ENCODE measurements at regions not wholly inside any gene's neighbourhood (a gene's known extent, or its start where the extent isn't known, plus 50 kb on each side); places are given as distances from the start of the nearest gene placed in this dataset.
"Not testable (repeated sequence)": the region's sequence is repeated elsewhere in the genome, so short reads cannot be mapped to it uniquely, and the experiment has no call there.

DNA sequence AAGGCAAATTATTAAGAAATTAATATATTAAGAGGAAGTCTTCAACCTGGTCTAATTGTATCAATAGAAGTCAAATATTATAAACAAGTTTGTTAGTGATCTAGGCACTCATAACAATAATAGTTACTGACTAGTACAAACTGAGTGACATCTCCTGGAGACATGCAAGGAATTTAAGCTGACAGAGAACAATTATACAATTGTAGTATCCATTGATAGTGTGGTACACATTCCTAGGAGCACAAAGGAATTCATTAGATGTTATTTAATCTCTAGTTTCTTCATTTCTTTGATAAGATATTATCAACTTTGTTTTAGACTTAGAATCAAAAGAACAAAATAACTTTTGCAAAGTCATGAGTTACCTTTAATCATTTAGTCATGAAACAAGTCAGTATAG, 1048.6 kb downstream of the PCDH7 start:
- in situ Hi-C loops (cut with HindIII; ENCODE audit: low pct_ligation_motif_present, low pct_unique_long_range_greater_than_20kb, low sequenced_read_pairs), result no loop called here
- DNase-seq, result no peak

DNA sequence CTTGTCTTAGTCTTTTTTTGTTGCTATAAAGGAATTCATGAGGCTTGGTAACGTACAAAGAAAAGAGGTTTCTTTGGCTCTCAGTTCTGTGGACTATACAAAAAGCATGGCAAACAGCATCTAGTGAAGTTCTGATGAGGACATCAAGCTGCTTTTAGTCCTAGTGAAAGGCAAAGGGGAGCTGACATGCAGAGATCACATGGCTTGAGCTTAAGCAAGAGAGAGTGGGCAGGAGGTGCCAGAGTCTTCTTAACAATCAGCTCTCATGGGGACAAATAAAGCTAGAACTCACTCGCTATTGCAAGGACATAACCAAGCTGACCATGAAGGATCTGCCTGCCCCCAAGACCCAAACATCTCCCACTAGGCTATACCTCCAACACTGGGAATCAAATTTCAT, 1063.1 kb downstream of the PCDH7 start:
- no peak for DNase-seq
- in situ Hi-C loops (cut with HindIII; ENCODE audit: low pct_ligation_motif_present, low pct_unique_long_range_greater_than_20kb, low sequenced_read_pairs), result no loop called here

DNA sequence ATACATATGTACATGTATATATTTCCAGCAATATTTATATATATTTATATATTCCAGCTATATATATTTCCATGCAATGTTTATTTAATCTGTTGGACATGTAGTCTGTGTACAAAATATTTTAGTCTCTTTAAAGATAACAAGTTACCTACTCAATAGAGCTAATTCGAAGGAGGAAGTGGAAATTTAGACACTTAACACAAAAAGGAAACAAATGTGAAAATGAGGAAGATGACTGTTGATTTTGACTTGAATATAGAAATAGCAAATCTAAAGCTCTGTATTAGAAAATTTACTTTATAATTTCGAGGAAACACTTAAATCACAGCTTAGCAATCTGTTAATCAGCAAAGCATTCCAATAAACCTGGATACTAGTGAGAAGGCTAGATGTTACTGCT, 1064.4 kb downstream of the PCDH7 start:
- no peak for DNase-seq
- in situ Hi-C loops (cut with HindIII; ENCODE audit: low pct_ligation_motif_present, low pct_unique_long_range_greater_than_20kb, low sequenced_read_pairs), result no loop called here

DNA sequence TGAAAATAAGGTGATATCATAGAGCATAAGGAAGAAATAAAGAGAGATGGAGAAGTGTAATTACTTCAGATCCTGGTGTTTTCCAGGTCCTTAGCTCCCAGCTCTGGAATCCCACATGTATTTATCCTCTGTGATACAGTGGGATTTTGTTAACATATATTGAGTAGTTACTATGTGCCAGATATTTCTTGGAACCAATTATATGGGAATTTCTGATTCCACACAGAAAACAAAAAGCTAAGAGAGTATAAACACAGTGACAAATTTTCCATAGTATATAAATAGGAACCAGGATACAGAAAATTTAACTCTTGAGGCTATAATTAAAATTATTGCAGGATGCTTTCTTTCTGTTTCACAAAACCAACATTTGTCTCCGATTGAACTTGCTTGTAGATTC, 1067.5 kb downstream of the PCDH7 start:
- in situ Hi-C loops (cut with HindIII; ENCODE audit: low pct_ligation_motif_present, low pct_unique_long_range_greater_than_20kb, low sequenced_read_pairs), result no loop called here
- DNase-seq, result no peak

DNA sequence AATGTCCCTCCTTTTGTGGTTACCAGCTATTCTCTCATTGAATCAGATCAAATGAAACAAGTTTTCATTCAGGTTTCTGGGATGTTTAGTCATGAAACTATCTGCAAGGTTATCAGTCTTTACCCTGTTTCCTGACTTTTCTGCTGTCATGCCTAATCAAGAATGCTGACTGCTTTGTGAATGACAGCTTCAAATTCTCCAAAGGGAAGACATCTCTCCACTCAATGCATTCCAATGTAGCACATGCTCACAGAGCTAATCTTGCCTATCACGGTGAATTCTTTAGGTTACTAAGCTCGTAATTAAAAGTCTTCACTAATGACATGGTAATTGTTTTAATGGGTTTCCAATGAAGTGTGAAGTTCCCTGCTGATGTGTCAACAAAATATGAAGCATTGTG, 1068.5 kb downstream of the PCDH7 start:
- no peak for DNase-seq
- in situ Hi-C loops (cut with HindIII; ENCODE audit: low pct_ligation_motif_present, low pct_unique_long_range_greater_than_20kb, low sequenced_read_pairs), result no loop called here

DNA sequence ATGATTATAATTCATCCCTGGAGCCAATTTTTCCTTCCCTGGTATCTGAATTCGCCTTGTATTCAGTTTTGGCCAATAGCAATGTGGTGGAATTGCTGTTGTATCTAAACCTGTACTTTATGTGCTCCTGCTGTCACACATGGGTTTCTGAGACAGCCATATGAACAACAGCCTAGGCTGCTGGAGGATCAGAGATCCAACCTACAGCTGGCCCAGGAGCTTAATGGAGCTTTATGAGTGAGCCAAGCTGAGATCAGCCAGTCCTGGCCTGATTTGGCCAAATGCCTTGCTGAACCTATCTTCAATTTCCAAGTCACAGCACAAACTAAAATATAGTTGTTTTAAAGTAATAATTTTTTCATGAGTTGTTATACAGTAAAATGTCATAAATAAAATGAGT, 1071.5 kb downstream of the PCDH7 start:
- in situ Hi-C loops (cut with HindIII; ENCODE audit: low pct_ligation_motif_present, low pct_unique_long_range_greater_than_20kb, low sequenced_read_pairs), result no loop called here
- DNase-seq, result no peak

DNA sequence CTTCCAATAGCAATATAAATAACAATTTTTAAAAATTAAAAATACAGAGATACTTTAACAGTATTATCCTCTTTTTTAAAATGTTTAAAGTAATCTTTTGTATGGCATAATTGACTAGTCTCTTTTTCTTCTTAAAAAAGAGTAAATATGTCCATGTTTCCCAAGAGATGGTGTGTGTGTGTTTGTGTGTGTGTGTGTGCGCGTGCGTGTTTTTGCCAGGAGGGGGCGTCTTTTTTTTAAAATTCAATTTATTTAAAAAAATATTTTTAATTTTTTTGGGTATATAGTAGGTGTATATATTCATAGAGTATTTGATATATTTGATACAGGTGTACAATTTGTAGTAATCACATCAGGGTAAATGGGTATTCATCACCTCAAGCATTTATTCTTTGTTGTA, 1073.7 kb downstream of the PCDH7 start:
- in situ Hi-C loops (cut with HindIII; ENCODE audit: low pct_ligation_motif_present, low pct_unique_long_range_greater_than_20kb, low sequenced_read_pairs), result no loop called here
- no peak for DNase-seq

DNA sequence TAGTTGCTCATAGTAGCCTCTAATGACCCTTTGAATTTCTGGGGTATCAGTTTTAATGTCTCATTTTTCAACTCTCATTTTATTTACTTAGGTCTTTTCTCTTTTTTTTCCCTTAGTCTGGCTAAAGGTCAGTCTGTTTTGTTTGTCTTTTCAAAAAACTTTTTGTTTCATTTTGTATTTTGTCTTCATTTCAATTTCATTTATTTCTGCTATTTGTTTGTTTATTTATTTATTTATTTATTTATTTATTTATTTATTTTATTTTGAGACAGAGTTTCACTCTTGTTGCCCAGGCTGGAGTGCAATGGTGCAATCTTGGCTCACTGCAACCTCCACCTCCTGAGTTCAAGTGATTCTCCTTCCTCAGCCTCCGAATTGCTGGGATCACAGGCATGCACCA, 1076.9 kb downstream of the PCDH7 start:
- DNase-seq, result not testable (repeated sequence)

DNA sequence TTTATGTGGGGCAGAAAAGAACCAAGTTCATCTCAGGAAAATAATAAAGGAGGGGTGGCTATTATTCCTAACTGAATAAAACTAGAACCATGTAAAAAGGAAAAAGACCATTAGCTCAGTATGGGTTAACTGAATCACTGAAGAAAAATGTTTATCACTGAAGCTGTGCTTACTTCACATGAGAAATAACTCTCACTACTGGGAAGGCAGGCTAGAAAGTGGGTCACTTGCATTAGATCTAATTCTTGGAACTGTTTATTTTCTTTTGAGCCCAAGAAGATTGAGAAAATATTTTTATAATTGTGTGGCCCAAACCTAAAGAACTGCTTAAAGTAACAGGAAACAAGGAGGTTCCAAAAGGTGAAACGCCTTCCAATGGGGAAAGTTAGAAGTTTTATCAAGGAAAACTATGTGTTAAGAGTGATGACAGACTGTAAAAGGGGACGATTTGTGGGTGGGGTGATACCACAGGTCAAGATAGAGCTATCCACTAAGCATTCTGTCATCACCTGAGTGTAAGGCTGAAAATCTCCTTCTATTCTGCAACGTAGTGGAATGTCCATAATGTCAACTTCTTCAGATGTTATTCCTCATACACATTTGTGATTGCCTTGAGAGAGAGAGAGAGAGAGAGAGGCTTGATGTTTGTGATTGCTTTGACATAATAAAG, 1083.5 kb downstream of the PCDH7 start:
- DNase-seq, result no peak
- in situ Hi-C loops (cut with HindIII; ENCODE audit: low pct_ligation_motif_present, low pct_unique_long_range_greater_than_20kb, low sequenced_read_pairs), result no loop called here

More for the DNA sequence above, 1076.9 kb downstream of the PCDH7 start:
- in situ Hi-C loops (cut with HindIII; ENCODE audit: low pct_ligation_motif_present, low pct_unique_long_range_greater_than_20kb, low sequenced_read_pairs), result not testable (repeated sequence)

DNA sequence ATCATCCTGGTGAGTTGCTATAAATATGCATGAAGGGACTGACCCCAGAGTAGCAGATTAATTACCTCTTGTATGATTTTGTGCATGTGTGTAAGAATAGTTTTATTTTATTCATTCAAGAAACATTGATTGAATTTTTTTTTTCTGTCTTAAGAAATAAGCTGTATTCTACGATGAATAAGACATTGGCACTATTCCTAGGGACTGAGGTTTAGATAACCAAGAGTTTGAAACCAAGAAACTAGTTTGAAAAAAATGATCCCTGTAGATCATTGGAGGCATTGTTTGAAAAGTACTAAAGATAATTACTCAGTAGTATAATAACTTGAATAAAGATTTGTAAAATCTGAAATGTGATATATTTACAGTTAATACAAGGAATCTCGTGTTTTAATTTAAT, 1086.9 kb downstream of the PCDH7 start:
- DNase-seq, result no peak
- in situ Hi-C loops (cut with HindIII; ENCODE audit: low pct_ligation_motif_present, low pct_unique_long_range_greater_than_20kb, low sequenced_read_pairs), result no loop called here

DNA sequence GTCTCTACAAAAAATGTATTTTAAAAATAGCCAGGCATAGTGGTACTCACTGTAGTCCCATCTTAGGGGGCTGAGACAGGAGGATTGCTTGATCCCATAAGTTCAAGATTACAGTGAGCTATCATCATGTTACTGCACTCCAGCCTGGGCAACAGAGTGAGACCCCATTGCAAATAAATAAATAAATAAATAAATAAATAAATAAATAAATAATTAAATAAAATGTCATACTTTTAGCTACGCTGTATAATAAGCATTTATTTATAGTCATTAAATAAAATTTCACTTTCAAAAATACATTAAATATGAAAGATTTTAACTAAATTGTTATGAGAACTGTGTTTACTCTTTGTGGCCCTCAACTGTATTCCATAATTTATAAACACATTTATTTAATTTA, 1124.2 kb downstream of the PCDH7 start:
- DNase-seq, result no peak
- in situ Hi-C loops (cut with HindIII; ENCODE audit: low pct_ligation_motif_present, low pct_unique_long_range_greater_than_20kb, low sequenced_read_pairs), result no loop called here

DNA sequence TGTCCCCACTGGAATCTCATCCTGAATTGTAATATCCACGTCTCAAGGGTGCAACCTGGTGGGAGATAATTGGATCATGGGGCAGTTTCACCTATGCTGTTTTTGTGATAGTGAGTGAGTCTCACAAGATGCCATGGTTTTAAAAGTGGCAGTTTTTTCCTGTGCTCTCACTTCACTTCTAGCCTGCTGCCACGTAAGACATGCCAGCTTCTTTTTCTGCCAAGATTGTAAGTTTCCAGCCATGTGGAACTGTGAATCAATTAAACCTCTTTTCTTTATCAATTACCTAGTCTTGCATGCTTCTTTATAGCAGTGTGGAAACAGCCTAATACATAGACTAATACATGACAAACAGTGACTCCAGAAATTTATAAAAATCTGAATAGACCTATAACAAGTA, 1131.8 kb downstream of the PCDH7 start:
- in situ Hi-C loops (cut with HindIII; ENCODE audit: low pct_ligation_motif_present, low pct_unique_long_range_greater_than_20kb, low sequenced_read_pairs), result no loop called here

DNA sequence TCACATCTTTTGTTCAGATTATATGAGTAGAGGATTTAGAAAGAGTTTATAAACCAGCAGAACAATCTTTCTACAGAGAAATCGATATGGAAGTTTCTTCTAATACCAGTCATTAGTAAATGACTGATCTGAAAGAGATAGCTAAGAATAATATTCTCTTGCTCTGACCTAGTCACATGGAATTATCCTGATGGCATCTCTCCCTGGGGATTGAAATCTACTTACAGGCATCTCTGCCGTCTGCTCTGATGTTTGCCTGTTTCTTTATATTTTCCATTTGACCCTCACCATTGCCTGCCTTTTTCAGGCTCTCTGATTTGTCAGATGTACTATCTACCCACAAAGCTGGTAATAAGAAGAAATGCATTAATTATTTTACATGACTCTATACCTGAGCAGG, 1157.3 kb downstream of the PCDH7 start:
- no peak for DNase-seq

More for the DNA sequence above, 1131.8 kb downstream of the PCDH7 start:
- DNase-seq, result no peak

DNA sequence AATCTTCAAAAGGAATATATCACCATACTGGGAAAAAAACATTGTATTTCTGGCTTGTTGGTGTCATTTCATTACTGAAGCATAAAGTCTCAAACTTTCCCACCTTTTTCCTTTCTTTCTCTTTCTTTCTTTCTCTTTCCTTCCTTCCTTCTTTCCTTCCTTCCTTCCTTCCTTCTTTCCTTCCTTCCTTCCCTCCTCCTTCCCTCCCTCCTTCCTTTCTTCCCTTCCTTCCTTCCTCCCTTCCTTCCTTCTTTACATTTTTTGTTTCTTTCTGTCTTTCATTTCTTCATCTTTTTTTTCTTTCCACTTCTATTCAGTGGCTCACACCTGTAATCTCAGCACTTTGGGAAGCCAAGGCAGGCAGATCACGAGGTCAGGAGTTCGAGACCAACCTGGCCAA, 1160.7 kb downstream of the PCDH7 start:
- in situ Hi-C loops (cut with HindIII; ENCODE audit: low pct_ligation_motif_present, low pct_unique_long_range_greater_than_20kb, low sequenced_read_pairs), result not testable (repeated sequence)

More for the DNA sequence above, 1157.3 kb downstream of the PCDH7 start:
- in situ Hi-C loops (cut with HindIII; ENCODE audit: low pct_ligation_motif_present, low pct_unique_long_range_greater_than_20kb, low sequenced_read_pairs), result no loop called here

DNA sequence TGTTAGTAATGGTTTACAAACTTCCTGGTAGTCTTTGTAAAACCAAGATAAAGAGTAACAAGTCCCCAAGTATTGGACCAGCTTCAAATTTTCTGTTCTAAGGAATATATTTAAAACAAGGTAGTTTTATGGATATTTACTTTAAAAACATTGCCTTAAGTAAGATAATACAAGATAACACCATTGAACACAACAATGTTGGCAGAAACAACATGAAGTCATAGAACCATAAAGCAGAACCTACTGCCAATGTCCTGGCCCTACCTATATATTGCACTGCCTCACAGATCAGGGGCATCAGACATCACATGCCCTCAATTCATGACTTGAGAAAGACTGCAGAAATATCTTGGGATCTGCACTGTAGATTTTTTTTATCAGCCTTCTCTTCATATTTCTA, 1176.2 kb downstream of the PCDH7 start:
- in situ Hi-C loops (cut with HindIII; ENCODE audit: low pct_ligation_motif_present, low pct_unique_long_range_greater_than_20kb, low sequenced_read_pairs), result no loop called here
- DNase-seq, result no peak

More for the DNA sequence above, 1160.7 kb downstream of the PCDH7 start:
- DNase-seq, result not testable (repeated sequence)

DNA sequence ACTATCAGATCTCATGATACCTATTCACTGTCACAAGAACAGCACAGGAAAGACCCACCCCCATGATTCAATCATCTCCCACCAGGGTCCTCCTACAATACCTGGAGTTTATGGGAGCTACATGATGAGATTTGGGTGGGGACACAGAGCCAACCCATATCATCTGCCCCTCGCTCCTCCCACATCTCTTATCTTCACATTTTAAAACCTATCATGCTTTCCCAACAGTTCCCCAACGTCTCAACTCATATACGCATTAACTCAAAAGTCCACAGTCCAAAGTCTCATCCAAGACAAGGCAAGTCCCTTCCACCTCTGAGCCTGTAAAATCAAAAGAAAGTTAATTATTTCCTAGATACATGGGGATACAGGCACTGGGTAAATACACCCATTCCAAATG, 1185.2 kb downstream of the PCDH7 start:
- in situ Hi-C loops (cut with HindIII; ENCODE audit: low pct_ligation_motif_present, low pct_unique_long_range_greater_than_20kb, low sequenced_read_pairs), result no loop called here
- DNase-seq, result no peak

DNA sequence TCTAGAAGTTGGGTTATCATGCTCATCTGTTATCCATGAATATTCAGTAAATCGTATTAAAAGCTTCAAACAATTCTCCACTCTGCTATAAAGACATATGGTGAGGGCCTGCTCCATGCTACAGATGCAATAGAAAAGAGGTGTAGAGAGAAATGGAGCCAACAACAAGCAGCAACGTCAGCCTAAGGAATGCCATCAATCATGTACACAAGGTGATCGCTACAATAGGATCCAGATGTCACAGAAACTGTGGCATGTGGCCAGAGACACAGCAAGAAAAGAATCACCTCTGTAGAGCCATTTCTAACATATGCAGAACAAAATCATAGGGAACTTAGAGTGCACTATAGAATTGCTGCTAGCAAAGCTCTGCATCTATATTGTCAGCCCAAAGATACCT, 1188.1 kb downstream of the PCDH7 start:
- in situ Hi-C loops (cut with HindIII; ENCODE audit: low pct_ligation_motif_present, low pct_unique_long_range_greater_than_20kb, low sequenced_read_pairs), result no loop called here
- no peak for DNase-seq

DNA sequence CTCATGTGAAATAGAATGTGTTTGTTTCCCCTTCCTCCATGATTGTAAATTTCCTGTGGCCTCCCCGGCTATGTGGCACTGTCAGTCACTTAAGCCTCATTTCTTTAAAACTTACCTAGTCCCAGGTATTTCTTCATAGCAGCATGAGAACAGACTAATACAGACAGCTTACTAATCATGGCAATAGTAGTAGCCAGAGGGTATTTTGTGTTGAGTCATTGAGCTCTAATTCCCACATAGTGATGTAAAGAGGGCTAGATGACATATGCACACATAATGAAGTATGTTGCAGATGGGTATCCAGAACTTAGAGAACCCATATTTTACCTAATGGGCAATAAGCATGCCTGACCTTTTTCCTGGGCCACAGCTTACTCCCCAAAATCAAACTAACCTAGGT, 1197.2 kb downstream of the PCDH7 start:
- DNase-seq, result no peak
- in situ Hi-C loops (cut with HindIII; ENCODE audit: low pct_ligation_motif_present, low pct_unique_long_range_greater_than_20kb, low sequenced_read_pairs), result no loop called here

DNA sequence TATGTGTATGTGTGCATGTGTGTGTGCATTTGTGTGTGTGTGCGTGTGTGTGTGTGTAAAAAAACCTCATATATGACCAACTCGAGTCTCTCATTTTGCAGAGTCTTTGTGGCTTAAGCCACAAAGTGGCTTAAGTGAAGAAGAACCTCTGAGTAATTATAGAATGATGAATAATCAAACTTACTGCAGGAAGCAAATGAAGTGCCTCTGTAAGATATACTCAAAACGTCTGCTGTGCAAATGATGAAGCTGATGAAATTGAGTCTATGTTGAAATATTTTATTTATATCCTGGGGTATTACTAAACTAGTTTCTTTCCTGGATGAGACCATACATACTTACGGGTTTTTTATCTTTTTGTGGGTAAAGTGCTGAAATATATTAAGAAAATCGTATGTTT, 1198.7 kb downstream of the PCDH7 start:
- in situ Hi-C loops (cut with HindIII; ENCODE audit: low pct_ligation_motif_present, low pct_unique_long_range_greater_than_20kb, low sequenced_read_pairs), result no loop called here
- no peak for DNase-seq

DNA sequence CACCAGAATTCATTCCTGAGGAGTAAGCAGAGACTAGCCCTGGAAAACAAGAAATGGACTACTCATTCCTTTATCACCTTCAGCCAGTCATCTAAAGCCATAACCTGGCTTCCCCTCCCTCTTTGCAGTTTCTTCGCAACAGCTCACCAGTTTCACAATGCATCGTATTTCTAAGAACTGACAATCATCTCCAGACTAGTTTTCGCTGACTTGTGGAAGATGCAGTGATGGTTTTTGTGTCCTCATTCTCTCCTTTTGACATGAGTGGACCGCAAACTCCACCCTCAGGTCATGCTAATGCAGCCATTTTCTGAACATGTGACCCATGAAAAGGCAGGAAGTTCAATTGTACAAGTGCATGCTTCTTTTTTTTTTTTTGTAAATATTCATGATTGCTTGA, 1203.5 kb downstream of the PCDH7 start:
- DNase-seq, result no peak
- in situ Hi-C loops (cut with HindIII; ENCODE audit: low pct_ligation_motif_present, low pct_unique_long_range_greater_than_20kb, low sequenced_read_pairs), result no loop called here
